ENCODE measurements at regions not wholly inside any gene's neighbourhood (a gene's known extent, or its start where the extent isn't known, plus 50 kb on each side); places are given as distances from the start of the nearest gene placed in this dataset.

GRCh38 chr1:232149287-232150201 is 480.4 kb downstream of the SIPA1L2 start:
- ATAC-seq = no peak
- CTCF ChIA-PET = no interaction called here
- POLR2A ChIA-PET = interaction anchor here (0.7 kb wide), 1 partner anchor 344 kb away, joined by 6 read pairs; no protein-coding TSS in a partner anchor

GRCh38 chr1:232147215-232147614 is 482.7 kb downstream of the SIPA1L2 start:
- Mint-ChIP-seq H3K9me3 (no peaks in the 10 kb centered on the region), H3K4me3 (no peak overlapping the region), H3K27ac (no peak overlapping the region), H3K4me1 (peaks cover 42% of the 10 kb centered on the region), H3K27me3 (ENCODE audit: low read depth) (no peaks in the 10 kb centered on the region), H3K36me3 (peaks cover 11% of the 10 kb centered on the region)
- POLR2A ChIA-PET = no interaction called here
- ATAC-seq (no peak), DNase-seq (ENCODE audit: low spot score) (no peak)
- CTCF ChIA-PET = no interaction called here
- TF ChIP-seq SMAD3 (CRISPR knock-in tag; IDR thresholded peaks at IDR 0.05; ENCODE audit: borderline replicate concordance) (no peak), ESRRA (CRISPR knock-in tag; IDR thresholded peaks at IDR 0.05; ENCODE audit: borderline replicate concordance) (no peak), ERG (CRISPR knock-in tag; IDR thresholded peaks at IDR 0.05) (no peak), ELF4 (CRISPR knock-in tag; IDR thresholded peaks at IDR 0.05; ENCODE audit: low read depth) (no peak), TP53 (CRISPR knock-in tag; IDR thresholded peaks at IDR 0.05) (no peak), GTF2I (CRISPR knock-in tag; conservative IDR thresholded peaks at IDR 0.05) (no peak), CTCF (IDR thresholded peaks at IDR 0.05) (no peak), STAT6 (CRISPR knock-in tag; conservative IDR thresholded peaks at IDR 0.05; ENCODE audit: low read depth) (no peak), TCF7 (CRISPR knock-in tag; IDR thresholded peaks at IDR 0.05; ENCODE audit: low read depth) (no peak), NR1H2 (CRISPR knock-in tag; IDR thresholded peaks at IDR 0.05) (no peak)

More at GRCh38 chr1:232149287-232150201, 480.4 kb downstream of the SIPA1L2 start:
- H3K36me3 Mint-ChIP-seq = peaks cover 33% of the 10 kb centered on the region
- H3K4me1 Mint-ChIP-seq = peaks cover 22% of the 10 kb centered on the region
- H3K27ac Mint-ChIP-seq = no peak overlapping the region
- H3K9me3 Mint-ChIP-seq = no peaks in the 10 kb centered on the region
- no peak overlapping the region for H3K4me3 Mint-ChIP-seq
- no peak for DNase-seq (ENCODE audit: low spot score)
- no peaks in the 10 kb centered on the region for H3K27me3 Mint-ChIP-seq (ENCODE audit: low read depth)
- TF ChIP-seq EMX1 (CRISPR knock-in tag; IDR thresholded peaks at IDR 0.05) (no peak), ELF4 (CRISPR knock-in tag; IDR thresholded peaks at IDR 0.05; ENCODE audit: low read depth) (no peak), GRHL2 (CRISPR knock-in tag; IDR thresholded peaks at IDR 0.05; ENCODE audit: insufficient replicate concordance, severe bottlenecking) (no peak), RORB (CRISPR knock-in tag; IDR thresholded peaks at IDR 0.05) (no peak), NFYB (CRISPR knock-in tag; conservative IDR thresholded peaks at IDR 0.05; ENCODE audit: low read depth) (no peak), IRF2 (CRISPR knock-in tag; IDR thresholded peaks at IDR 0.05; ENCODE audit: borderline replicate concordance, low read depth) (no peak), STAT6 (CRISPR knock-in tag; conservative IDR thresholded peaks at IDR 0.05; ENCODE audit: low read depth) (no peak), JAZF1 (CRISPR knock-in tag; IDR thresholded peaks at IDR 0.05) (no peak), MLX (CRISPR knock-in tag; IDR thresholded peaks at IDR 0.05) (no peak), KAT7 (CRISPR knock-in tag; IDR thresholded peaks at IDR 0.05; ENCODE audit: borderline replicate concordance) (no peak), NR3C1 (CRISPR knock-in tag; conservative IDR thresholded peaks at IDR 0.05; ENCODE audit: low read depth) (no peak), SMAD3 (CRISPR knock-in tag; IDR thresholded peaks at IDR 0.05; ENCODE audit: borderline replicate concordance) (no peak), PRRX2 (CRISPR knock-in tag; IDR thresholded peaks at IDR 0.05) (no peak), SP1 (CRISPR knock-in tag; conservative IDR thresholded peaks at IDR 0.05) (no peak)
